Osteocyte (in vitro differentiated cells): ENCODE measurements at regions not wholly inside any gene's neighbourhood (a gene's known extent, or its start where the extent isn't known, plus 50 kb on each side); places are given as distances from the start of the nearest gene placed in this dataset.

Experiments used
- DNase-seq: peaks from one replicate; pipeline ENCODE4 v3.0.0; 2021; ENCODE audit warnings: mixed read lengths; ENCODE audit not compliant: unreplicated experiment; ENCODE audit errors: extremely low spot score
- H3K27ac Mint-ChIP-seq: one replicate; pipeline ENCODE4 v1.8.0; 2021; ENCODE audit warnings: mild to moderate bottlenecking, mixed read lengths; ENCODE audit not compliant: unreplicated experiment
- H3K27me3 Mint-ChIP-seq: one replicate; pipeline ENCODE4 v1.8.0; 2021; ENCODE audit warnings: mixed read lengths; ENCODE audit not compliant: unreplicated experiment
- H3K36me3 Mint-ChIP-seq: one replicate; pipeline ENCODE4 v1.8.0; 2021; ENCODE audit warnings: mixed read lengths; ENCODE audit not compliant: unreplicated experiment
- H3K4me1 Mint-ChIP-seq: one replicate; pipeline ENCODE4 v1.8.0; 2021; ENCODE audit warnings: mixed read lengths; ENCODE audit not compliant: unreplicated experiment
- H3K4me3 Mint-ChIP-seq: one replicate; pipeline ENCODE4 v1.8.0; 2021; ENCODE audit warnings: mild to moderate bottlenecking, moderate library complexity, mixed read lengths; ENCODE audit not compliant: unreplicated experiment
- H3K9me3 Mint-ChIP-seq: one replicate; pipeline ENCODE4 v1.8.0; 2021; ENCODE audit warnings: mixed read lengths; ENCODE audit not compliant: unreplicated experiment
- TF ChIP-seq, protein P1 (sequence below): fragments of 200-600 bp; sonication (generic); IDR thresholded peaks from 2 replicates; pipeline ENCODE4 v1.5.0; 2021; ENCODE audit warnings: antibody characterized with exemption, mild to moderate bottlenecking, moderate library complexity

DNA sequence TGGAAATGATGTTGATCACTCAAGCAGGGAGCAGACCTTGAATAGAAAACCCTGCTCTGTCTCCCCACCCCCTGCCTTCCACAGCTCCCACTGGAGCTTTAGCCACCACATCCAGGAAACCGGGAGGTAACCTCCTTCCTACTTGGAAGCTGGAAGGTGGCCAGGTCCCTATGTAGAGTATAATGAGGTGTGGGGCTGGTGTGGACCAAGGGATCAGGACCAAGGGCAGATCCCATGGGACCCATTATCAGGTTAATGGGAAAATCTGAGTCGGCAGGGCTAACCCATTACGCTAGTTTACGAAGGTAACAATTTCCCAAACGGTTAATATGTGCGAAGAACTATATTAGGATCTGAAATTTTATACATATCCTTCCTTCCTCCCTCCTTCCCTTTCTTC, 321.9 kb downstream of the MIAT start:
- TF ChIP-seq, protein P1, sequence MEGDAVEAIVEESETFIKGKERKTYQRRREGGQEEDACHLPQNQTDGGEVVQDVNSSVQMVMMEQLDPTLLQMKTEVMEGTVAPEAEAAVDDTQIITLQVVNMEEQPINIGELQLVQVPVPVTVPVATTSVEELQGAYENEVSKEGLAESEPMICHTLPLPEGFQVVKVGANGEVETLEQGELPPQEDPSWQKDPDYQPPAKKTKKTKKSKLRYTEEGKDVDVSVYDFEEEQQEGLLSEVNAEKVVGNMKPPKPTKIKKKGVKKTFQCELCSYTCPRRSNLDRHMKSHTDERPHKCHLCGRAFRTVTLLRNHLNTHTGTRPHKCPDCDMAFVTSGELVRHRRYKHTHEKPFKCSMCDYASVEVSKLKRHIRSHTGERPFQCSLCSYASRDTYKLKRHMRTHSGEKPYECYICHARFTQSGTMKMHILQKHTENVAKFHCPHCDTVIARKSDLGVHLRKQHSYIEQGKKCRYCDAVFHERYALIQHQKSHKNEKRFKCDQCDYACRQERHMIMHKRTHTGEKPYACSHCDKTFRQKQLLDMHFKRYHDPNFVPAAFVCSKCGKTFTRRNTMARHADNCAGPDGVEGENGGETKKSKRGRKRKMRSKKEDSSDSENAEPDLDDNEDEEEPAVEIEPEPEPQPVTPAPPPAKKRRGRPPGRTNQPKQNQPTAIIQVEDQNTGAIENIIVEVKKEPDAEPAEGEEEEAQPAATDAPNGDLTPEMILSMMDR, result no peak
- Mint-ChIP-seq H3K27me3 (peaks cover 30% of the 10 kb centered on the region), H3K4me3 (no peak overlapping the region), H3K36me3 (no peaks in the 10 kb centered on the region), H3K9me3 (peaks cover 3% of the 10 kb centered on the region), H3K4me1 (no peaks in the 10 kb centered on the region), H3K27ac (no peak overlapping the region)
- DNase-seq, result no peak

DNA sequence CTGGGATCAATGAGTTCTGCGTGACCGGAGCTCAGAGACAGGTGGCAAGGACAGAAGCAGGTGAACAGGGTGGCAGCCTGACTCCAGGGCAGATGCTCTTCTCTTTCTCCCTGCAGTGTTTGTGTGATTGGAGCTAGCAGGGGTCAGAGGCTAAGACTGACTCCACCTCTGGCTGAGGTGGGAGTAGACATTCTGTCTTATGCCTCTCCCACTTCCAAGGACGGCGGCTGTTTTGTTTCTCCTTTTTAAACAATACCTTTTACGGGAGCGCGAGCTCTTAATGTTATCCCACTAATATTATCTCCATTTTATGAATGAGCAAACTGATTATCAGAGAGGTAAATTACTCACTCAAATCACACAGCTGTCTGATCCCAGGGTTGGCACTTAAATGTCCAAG, 323.7 kb downstream of the MIAT start:
- Mint-ChIP-seq H3K4me3 (no peak overlapping the region), H3K9me3 (no peaks in the 10 kb centered on the region), H3K4me1 (no peaks in the 10 kb centered on the region), H3K27me3 (peaks cover 43% of the 10 kb centered on the region), H3K27ac (no peak overlapping the region), H3K36me3 (no peaks in the 10 kb centered on the region)
- DNase-seq, result no peak
- TF ChIP-seq, protein P1, result no peak

DNA sequence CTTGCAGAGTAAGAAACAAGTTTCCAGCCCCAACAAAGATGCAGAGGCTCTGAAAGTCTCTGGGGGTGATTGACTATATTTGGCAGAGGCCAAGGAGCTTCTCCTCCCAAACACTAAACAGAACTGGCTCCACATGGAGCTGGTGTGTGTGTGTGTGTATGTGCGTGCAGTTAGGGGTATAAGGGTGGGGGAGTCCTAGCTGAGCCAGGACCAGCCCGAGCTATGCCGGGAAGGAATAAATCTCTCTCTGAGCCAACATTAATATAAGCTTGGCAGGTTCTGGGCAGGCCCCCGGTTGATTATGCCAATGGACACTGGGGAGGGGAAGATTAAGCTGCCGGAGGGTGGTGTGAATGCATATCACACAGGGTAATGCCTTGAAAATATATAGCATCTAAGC, 324.2 kb downstream of the MIAT start:
- H3K4me3 Mint-ChIP-seq, result no peak overlapping the region
- no peaks in the 10 kb centered on the region for H3K9me3 Mint-ChIP-seq
- H3K36me3 Mint-ChIP-seq, result no peaks in the 10 kb centered on the region
- peaks cover 43% of the 10 kb centered on the region for H3K27me3 Mint-ChIP-seq
- no peaks in the 10 kb centered on the region for H3K4me1 Mint-ChIP-seq
- H3K27ac Mint-ChIP-seq, result no peak overlapping the region
- no peak for DNase-seq
- TF ChIP-seq, protein P1, result no peak

DNA sequence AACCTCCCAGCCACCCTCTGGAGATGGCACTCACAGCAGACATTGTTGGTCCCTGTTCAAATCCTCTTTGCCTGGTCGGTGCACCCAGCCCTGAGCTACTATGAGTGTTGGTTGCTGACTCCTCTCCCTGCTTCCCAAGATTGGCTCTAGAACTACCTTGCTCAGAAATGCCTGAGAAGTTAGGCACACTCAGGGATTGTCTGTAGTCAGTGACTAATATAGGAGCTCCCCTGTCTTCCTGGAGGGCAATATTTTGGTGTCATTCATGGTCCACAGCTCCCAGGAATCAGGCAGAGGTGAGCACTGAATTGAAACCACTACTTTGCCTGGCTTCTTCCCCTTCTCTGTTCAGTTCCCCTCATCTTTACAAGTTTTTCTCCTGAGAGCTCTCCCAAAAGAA, 325.9 kb downstream of the MIAT start:
- no peak for DNase-seq
- H3K9me3 Mint-ChIP-seq, result no peaks in the 10 kb centered on the region
- no peak overlapping the region for H3K27ac Mint-ChIP-seq
- no peaks in the 10 kb centered on the region for H3K36me3 Mint-ChIP-seq
- H3K27me3 Mint-ChIP-seq, result peaks cover 44% of the 10 kb centered on the region
- no peaks in the 10 kb centered on the region for H3K4me1 Mint-ChIP-seq
- TF ChIP-seq, protein P1, result no peak
- no peak overlapping the region for H3K4me3 Mint-ChIP-seq

DNA sequence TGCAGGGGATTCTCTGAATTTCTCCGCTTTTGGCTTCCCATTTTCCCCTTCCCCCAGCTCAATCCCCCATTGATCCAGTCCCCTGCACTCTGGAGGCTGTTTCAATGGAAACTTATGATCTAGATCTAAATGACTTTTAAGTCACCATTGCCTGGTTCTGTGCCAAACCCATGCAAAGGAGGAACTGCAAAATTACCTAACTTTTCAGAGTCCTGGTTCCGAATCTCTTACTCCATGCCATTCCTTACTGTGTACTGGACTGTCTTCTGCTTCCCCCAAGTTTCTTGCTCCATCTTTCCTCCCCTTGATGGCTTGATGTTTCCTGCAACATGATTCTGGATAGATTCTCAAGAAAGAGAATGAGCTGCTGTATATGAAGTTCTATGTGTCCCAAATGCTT, 327.8 kb downstream of the MIAT start:
- TF ChIP-seq, protein P1, result no peak
- no peak overlapping the region for H3K27ac Mint-ChIP-seq
- DNase-seq, result no peak
- H3K27me3 Mint-ChIP-seq, result peaks cover 36% of the 10 kb centered on the region
- H3K4me3 Mint-ChIP-seq, result no peak overlapping the region
- no peaks in the 10 kb centered on the region for H3K36me3 Mint-ChIP-seq
- no peaks in the 10 kb centered on the region for H3K4me1 Mint-ChIP-seq
- no peaks in the 10 kb centered on the region for H3K9me3 Mint-ChIP-seq
